Right cardiac atrium (tissue), 5 donors: ENCODE measurements at regions not wholly inside any gene's neighbourhood (a gene's known extent, or its start where the extent isn't known, plus 50 kb on each side); places are given as distances from the start of the nearest gene placed in this dataset.
A peak's percentile ranks its signal among the peaks of the same experiment; 100 is the strongest.
"Not testable (repeated sequence)": the region's sequence is repeated elsewhere in the genome, so short reads cannot be mapped to it uniquely, and the experiment has no call there.

Source experiments
- ATAC-seq, 2 donors: fragments of 200-7000 bp; cut with Tn5 transposase; one replicate each; pipeline versions ENCODE4 v1.8.0 to v1.9.1; 2020; ENCODE audit warnings: moderate library complexity in 2 of 2, mild to moderate bottlenecking in 1 of 2
- DNase-seq, 3 donors: peaks; one replicate each; pipeline ENCODE4 v3.0.0-alpha.2; 2020
- H3K27ac ChIP-seq: one replicate; pipeline ENCODE4 v1.5.1; 2013; ENCODE audit warnings: mild to moderate bottlenecking, low read length, control low read depth, moderate library complexity
- H3K27me3 ChIP-seq: one replicate; pipeline ENCODE4 v1.6.1; 2013; ENCODE audit not compliant: control insufficient read depth, insufficient read depth
- H3K4me1 ChIP-seq: one replicate; pipeline ENCODE4 v1.6.1; 2013; ENCODE audit warnings: low read length; ENCODE audit not compliant: control insufficient read depth, insufficient read depth
- H3K4me3 ChIP-seq: one replicate; pipeline ENCODE4 v1.5.1; 2013; ENCODE audit warnings: low read length, control low read depth
- H3K9me3 ChIP-seq: one replicate; pipeline ENCODE4 v1.6.1; 2013; ENCODE audit warnings: low read length; ENCODE audit not compliant: control insufficient read depth
- WGBS: extraction: QIAGEN DNeasy Blood & Tissue Kit; methylation state at CpG from one replicate; pipeline ENCODE4 v1.1.7; 2013; 5-methylcytosine and 5-hydroxymethylcytosine counted together
- intact Hi-C, 4 donors: fragments of 100-400 bp; cut with DNase I; formaldehyde crosslinking; loops; one replicate each; pipeline versions ENCODE4 v1.11.0 to v1.14.0; 2022 to 2023
- donor health status: healthy with polysubstance abuse.
- donor health status: DM: no; HTN: yes; CAD: no.
- donor health status: DM: no; HTN: no; CAD: no.
- donor health status: DM: no; HTN: yes; CAD: no; lungs with severe emphysema.
- donor health status: DM: yes; HTN: yes; CAD: no.

- ATAC-seq, result not testable (repeated sequence)
- WGBS, result 89% methylated on average over 3 of the region's 3 CpGs
Observed at GRCh38 chr6:68494880-68495279, 140.2 kb upstream of the ADGRB3 start.

GRCh38 chr6:68476611-68477010 lies 158.5 kb upstream of the ADGRB3 start:
- no peaks in the 10 kb centered on the region for H3K9me3 ChIP-seq
- H3K4me1 ChIP-seq, result no peaks in the 10 kb centered on the region
- no peaks in the 10 kb centered on the region for H3K27me3 ChIP-seq
- intact Hi-C loops, result no loop called here
- H3K27ac ChIP-seq, result no peak overlapping the region
- H3K4me3 ChIP-seq, result no peak overlapping the region
- DNase-seq (no peak), ATAC-seq (no peak)
- 46% methylated on average over 2 of the region's 2 CpGs for WGBS

More at GRCh38 chr6:68494880-68495279, 140.2 kb upstream of the ADGRB3 start:
- H3K27ac ChIP-seq, H3K9me3 ChIP-seq, intact Hi-C loops, H3K4me1 ChIP-seq, H3K27me3 ChIP-seq, H3K4me3 ChIP-seq: not testable (repeated sequence)
- peak in 1 of 3 donors; percentile 15 for DNase-seq

GRCh38 chr6:68473433-68474210 lies 161.5 kb upstream of the ADGRB3 start:
- Histone ChIP-seq H3K9me3 (no peaks in the 10 kb centered on the region), H3K4me3 (no peak overlapping the region), H3K27me3 (no peaks in the 10 kb centered on the region), H3K27ac (no peak overlapping the region), H3K4me1 (no peaks in the 10 kb centered on the region)
- intact Hi-C loops, result no loop called here
- ATAC-seq (no peak), DNase-seq (no peak)
- WGBS, result 74% methylated on average over 5 of the region's 5 CpGs

GRCh38 chr6:68468244-68468884 lies 166.7 kb upstream of the ADGRB3 start:
- no peaks in the 10 kb centered on the region for H3K27me3 ChIP-seq
- H3K9me3 ChIP-seq, result no peaks in the 10 kb centered on the region
- no peak overlapping the region for H3K27ac ChIP-seq
- intact Hi-C loops, result no loop called here
- 37% methylated on average over 4 of the region's 4 CpGs for WGBS
- DNase-seq (no peak), ATAC-seq (no peak)
- no peaks in the 10 kb centered on the region for H3K4me1 ChIP-seq
- no peak overlapping the region for H3K4me3 ChIP-seq

GRCh38 chr6:68458447-68458846 lies 176.6 kb upstream of the ADGRB3 start:
- Histone ChIP-seq H3K9me3 (no peaks in the 10 kb centered on the region), H3K27me3 (no peaks in the 10 kb centered on the region), H3K4me1 (no peaks in the 10 kb centered on the region), H3K4me3 (no peak overlapping the region), H3K27ac (no peak overlapping the region)
- 74% methylated on average over 3 of the region's 3 CpGs for WGBS
- ATAC-seq (no peak), DNase-seq (no peak)
- intact Hi-C loops, result no loop called here

GRCh38 chr6:68447112-68447511 lies 188.0 kb upstream of the ADGRB3 start:
- 75% methylated on average over 4 of the region's 4 CpGs for WGBS
- intact Hi-C loops, result no loop called here
- no peak overlapping the region for H3K27ac ChIP-seq
- no peaks in the 10 kb centered on the region for H3K27me3 ChIP-seq
- ATAC-seq (no peak), DNase-seq (no peak)
- H3K9me3 ChIP-seq, result no peaks in the 10 kb centered on the region
- no peak overlapping the region for H3K4me3 ChIP-seq
- no peaks in the 10 kb centered on the region for H3K4me1 ChIP-seq

- no peaks in the 10 kb centered on the region for H3K4me1 ChIP-seq
- DNase-seq (no peak), ATAC-seq (no peak)
- no peak overlapping the region for H3K4me3 ChIP-seq
- H3K27ac ChIP-seq, result no peak overlapping the region
- no peaks in the 10 kb centered on the region for H3K27me3 ChIP-seq
- H3K9me3 ChIP-seq, result no peaks in the 10 kb centered on the region
- intact Hi-C loops, result no loop called here
Observed at GRCh38 chr6:68445926-68446325, 189.2 kb upstream of the ADGRB3 start.

GRCh38 chr6:68443704-68444103 lies 191.4 kb upstream of the ADGRB3 start:
- Histone ChIP-seq H3K4me3 (no peak overlapping the region), H3K9me3 (no peaks in the 10 kb centered on the region), H3K27ac (no peak overlapping the region), H3K4me1 (no peaks in the 10 kb centered on the region), H3K27me3 (no peaks in the 10 kb centered on the region)
- DNase-seq (no peak), ATAC-seq (no peak)
- intact Hi-C loops, result no loop called here

GRCh38 chr6:68427630-68428029 lies 207.5 kb upstream of the ADGRB3 start:
- Histone ChIP-seq H3K27me3 (no peaks in the 10 kb centered on the region), H3K4me1 (no peaks in the 10 kb centered on the region), H3K9me3 (no peaks in the 10 kb centered on the region), H3K4me3 (no peak overlapping the region), H3K27ac (no peak overlapping the region)
- DNase-seq (no peak), ATAC-seq (no peak)
- intact Hi-C loops, result no loop called here

GRCh38 chr6:68410021-68410420 lies 225.1 kb upstream of the ADGRB3 start:
- no peaks in the 10 kb centered on the region for H3K27me3 ChIP-seq
- H3K9me3 ChIP-seq, result no peaks in the 10 kb centered on the region
- no peak for DNase-seq
- WGBS, result 81% methylated on average over 2 of the region's 2 CpGs
- H3K27ac ChIP-seq, result no peak overlapping the region
- ATAC-seq, result no peak
- H3K4me1 ChIP-seq, result no peaks in the 10 kb centered on the region
- intact Hi-C loops, result no loop called here
- no peak overlapping the region for H3K4me3 ChIP-seq

GRCh38 chr6:68400396-68400795 lies 234.7 kb upstream of the ADGRB3 start:
- H3K27me3 ChIP-seq, result no peaks in the 10 kb centered on the region
- H3K9me3 ChIP-seq, result peaks cover 2% of the 10 kb centered on the region
- no peak overlapping the region for H3K27ac ChIP-seq
- no peak for ATAC-seq
- H3K4me1 ChIP-seq, result no peaks in the 10 kb centered on the region
- intact Hi-C loops, result no loop called here
- WGBS, result 84% methylated on average over 2 of the region's 2 CpGs
- no peak for DNase-seq
- H3K4me3 ChIP-seq, result no peak overlapping the region

GRCh38 chr6:68391953-68392352 lies 243.1 kb upstream of the ADGRB3 start:
- DNase-seq (no peak), ATAC-seq (no peak)
- no peak overlapping the region for H3K27ac ChIP-seq
- intact Hi-C loops, result no loop called here
- H3K4me3 ChIP-seq, result no peak overlapping the region
- no peaks in the 10 kb centered on the region for H3K9me3 ChIP-seq
- no peaks in the 10 kb centered on the region for H3K27me3 ChIP-seq
- no peaks in the 10 kb centered on the region for H3K4me1 ChIP-seq
